ENCODE measurements at regions not wholly inside any gene's neighbourhood (a gene's known extent, or its start where the extent isn't known, plus 50 kb on each side); places are given as distances from the start of the nearest gene placed in this dataset.

DNA sequence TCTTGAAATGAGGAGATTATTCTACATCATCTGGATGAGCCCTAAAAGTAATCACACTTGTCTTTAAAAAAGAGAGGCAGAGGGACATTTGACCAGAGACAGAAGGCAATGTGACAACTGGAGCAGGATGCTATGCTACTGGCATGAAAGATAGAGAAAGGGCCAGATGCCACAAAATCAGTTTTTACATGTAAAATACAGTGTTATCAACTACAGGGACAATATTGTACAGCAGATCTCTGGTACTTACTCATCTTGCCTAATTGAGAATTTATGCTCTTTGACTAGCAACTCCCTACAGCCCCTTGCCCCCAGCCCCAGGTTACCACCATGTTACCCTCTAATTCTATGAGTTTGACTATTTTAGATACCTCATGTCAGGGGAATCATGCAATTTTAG is 633.4 kb downstream of the LTN1 start:
- TF ChIP-seq, protein P1, sequence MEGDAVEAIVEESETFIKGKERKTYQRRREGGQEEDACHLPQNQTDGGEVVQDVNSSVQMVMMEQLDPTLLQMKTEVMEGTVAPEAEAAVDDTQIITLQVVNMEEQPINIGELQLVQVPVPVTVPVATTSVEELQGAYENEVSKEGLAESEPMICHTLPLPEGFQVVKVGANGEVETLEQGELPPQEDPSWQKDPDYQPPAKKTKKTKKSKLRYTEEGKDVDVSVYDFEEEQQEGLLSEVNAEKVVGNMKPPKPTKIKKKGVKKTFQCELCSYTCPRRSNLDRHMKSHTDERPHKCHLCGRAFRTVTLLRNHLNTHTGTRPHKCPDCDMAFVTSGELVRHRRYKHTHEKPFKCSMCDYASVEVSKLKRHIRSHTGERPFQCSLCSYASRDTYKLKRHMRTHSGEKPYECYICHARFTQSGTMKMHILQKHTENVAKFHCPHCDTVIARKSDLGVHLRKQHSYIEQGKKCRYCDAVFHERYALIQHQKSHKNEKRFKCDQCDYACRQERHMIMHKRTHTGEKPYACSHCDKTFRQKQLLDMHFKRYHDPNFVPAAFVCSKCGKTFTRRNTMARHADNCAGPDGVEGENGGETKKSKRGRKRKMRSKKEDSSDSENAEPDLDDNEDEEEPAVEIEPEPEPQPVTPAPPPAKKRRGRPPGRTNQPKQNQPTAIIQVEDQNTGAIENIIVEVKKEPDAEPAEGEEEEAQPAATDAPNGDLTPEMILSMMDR (conservative IDR thresholded peaks at IDR 0.05): no peak
- TF ChIP-seq ZFX (IDR thresholded peaks at IDR 0.05): no peak
